HEK293T (cell line): ENCODE measurements at regions not wholly inside any gene's neighbourhood (a gene's known extent, or its start where the extent isn't known, plus 50 kb on each side); places are given as distances from the start of the nearest gene placed in this dataset.

ENCODE experiments used
- BHLHE40 ChIP-seq: fragments of 450-650 bp; IDR thresholded peaks from 2 replicates; pipeline ENCODE4 v1.6.1; 2016; ENCODE audit warnings: mild to moderate bottlenecking, moderate library complexity, borderline replicate concordance
- FOXA1 ChIP-seq: fragments of 450-650 bp; IDR thresholded peaks from 2 replicates; pipeline ENCODE4 v1.6.1; 2016; ENCODE audit warnings: mild to moderate bottlenecking
- FOXK2 ChIP-seq: fragments of 450-650 bp; IDR thresholded peaks from 2 replicates; pipeline ENCODE4 v1.6.1; 2016; ENCODE audit warnings: mild to moderate bottlenecking
- FOXM1 ChIP-seq: fragments of 450-650 bp; IDR thresholded peaks from 2 replicates; pipeline ENCODE4 v1.6.1; 2017; ENCODE audit warnings: mild to moderate bottlenecking, borderline replicate concordance
- LEF1 ChIP-seq: fragments of 450-650 bp; IDR thresholded peaks from 2 replicates; pipeline ENCODE4 v1.6.1; 2017; ENCODE audit warnings: mild to moderate bottlenecking, borderline replicate concordance
- SUZ12 ChIP-seq: fragments of 450-650 bp; IDR thresholded peaks from 2 replicates; pipeline ENCODE4 v1.6.1; 2016; ENCODE audit warnings: mild to moderate bottlenecking

DNA sequence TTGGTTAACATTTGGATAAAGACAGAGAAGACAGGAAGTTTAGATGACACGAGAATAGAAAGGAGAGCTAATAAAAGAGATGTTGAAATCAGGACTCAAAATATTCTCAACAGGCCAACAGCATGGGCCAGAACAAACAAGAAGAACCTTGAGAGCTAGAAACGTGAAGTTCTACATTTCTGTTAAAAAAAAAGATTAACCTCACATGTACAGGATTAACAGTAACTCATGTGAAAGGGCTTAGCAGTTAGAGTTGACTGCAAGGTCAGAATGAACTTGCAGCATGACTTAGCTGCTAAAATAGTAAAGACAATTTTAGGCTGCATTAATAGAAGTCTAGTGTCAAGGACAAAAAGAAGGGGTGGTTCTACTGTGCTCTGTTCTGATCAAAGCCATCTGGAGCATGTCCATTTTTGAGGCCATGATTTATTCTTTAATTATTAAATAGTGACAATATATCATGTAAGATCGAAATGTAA is 331.1 kb upstream of the HSF2 start:
- no peak for TF ChIP-seq BHLHE40
- no peak for TF ChIP-seq FOXM1
- no peak for TF ChIP-seq LEF1
- no peak for TF ChIP-seq SUZ12
- TF ChIP-seq FOXA1 = no peak
- TF ChIP-seq FOXK2 = no peak
